Medulla oblongata (tissue), 1 donor: ENCODE measurements at regions not wholly inside any gene's neighbourhood (a gene's known extent, or its start where the extent isn't known, plus 50 kb on each side); places are given as distances from the start of the nearest gene placed in this dataset.

Source experiments
- DNase-seq: peaks from one replicate; pipeline ENCODE4 v3.0.0-alpha.2; 2015; ENCODE audit errors: extremely low spot score

DNA sequence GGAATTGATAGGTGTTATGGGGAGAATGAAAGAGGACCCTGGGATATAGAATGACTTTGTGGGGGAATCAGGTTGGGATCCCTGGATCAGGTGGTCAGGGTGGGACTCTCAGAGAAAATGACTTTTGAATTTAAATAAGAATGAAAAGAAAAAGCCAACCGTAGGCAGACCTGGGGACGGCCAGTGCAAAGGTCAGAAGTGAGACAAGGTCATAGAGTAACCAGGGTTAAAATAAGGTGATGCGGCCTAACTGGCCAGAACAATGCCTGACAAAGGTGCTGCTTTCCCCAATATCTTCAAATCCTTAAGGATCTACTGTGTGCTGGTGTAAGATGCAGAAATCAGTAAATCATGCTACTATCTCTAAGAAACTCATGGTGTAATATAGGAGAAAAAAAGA, 238.4 kb upstream of the JUN start:
- DNase-seq: no peak

- DNase-seq: no peak
These were observed 239.0 kb upstream of the JUN start for GRCh38 chr1:59022799-59023198.

GRCh38 chr1:59025201-59025600, 241.4 kb upstream of the JUN start:
- no peak for DNase-seq

DNA sequence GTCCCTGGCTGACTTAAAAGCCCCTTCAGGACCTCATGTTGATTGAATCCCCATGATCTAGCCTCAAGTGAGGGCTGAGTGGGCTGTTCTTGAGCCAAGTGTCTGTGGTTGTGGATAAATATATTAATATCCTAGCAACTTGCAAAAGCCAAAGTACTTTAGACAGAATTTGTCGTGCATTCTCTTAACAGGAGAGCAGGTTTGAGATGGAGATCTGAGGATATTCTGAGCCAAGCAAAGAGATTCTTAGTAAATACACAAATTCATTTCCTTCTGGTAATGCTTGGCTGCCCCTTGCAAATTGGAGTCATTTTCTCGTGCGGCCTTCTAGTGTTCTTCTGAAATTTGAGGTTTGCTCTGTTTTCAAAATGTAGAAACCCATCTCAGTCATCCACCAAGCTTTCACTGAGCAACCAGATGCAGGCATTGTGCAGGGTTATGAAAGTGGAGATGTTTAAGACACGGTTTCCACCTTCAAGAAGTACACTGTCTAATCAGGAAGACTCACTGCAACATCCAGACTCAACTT, 242.1 kb upstream of the JUN start:
- DNase-seq: no peak

DNA sequence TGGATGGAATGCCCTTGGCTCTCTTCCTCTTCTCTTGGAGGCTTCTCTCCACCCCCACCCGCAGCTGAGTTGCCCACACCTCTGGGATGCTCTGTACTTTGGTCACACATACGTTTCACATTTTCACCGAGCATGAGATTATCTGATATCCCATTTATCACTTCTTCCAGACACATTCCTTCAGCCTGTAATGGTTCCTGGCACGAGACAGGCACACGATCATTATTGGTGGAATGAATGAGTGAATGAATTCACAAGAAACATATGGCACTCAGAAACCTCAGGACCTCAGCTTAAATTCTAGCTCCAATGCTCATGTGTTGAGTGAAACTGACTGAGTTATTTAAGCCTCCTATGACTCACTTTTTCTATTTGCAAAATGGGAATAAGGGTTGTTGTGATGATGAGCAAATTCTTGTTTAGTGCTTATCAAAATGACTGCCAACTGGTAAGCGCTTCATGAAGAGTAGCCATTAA, 242.7 kb upstream of the JUN start:
- DNase-seq: no peak

- no peak for DNase-seq
These were observed 243.3 kb upstream of the JUN start for GRCh38 chr1:59027177-59027576.

DNA sequence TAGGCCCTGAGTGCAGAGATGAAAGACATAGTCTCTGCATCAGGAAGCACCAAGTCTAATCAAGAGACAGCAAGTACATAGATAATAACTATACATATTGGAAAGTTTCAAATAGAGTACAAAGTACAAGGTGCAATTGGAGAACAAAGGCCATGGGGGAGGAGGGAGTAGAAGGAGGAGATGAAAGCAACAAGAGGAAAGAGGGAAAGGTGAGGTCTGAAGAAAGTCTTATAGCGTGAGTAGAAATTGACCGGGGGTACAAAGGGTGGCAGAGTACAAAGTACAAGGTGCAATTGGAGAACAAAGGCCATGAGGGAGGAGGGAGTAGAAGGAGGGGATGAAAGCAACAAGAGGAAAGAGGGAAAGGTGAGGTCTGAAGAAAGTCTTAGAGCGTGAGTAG, 244.2 kb upstream of the JUN start:
- no peak for DNase-seq

- DNase-seq: no peak
These were observed 245.7 kb upstream of the JUN start for GRCh38 chr1:59029411-59030167.

GRCh38 chr1:59032228-59032627, 248.4 kb upstream of the JUN start:
- DNase-seq: no peak

GRCh38 chr1:59033761-59034160, 249.9 kb upstream of the JUN start:
- no peak for DNase-seq

GRCh38 chr1:59034925-59035324, 251.1 kb upstream of the JUN start:
- DNase-seq: no peak

DNA sequence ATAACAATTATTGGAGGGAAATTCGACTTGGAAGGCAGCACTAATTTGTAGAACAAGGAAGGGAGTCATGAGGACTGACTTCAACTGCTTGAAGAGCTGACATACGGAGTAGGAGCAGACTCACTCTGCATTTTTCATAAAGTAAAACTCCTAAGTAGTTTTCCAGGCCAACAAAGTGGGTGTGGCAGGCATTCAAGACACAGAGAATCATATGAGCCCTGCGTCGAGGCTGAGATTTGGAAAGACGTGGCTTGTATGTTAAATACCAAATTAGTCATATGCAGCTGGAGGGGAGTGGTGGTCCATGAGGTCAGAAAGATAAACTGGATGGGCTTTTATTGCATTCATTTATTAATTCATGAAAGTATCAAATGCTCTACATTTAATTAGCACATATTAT, 255.7 kb upstream of the JUN start:
- no peak for DNase-seq

- DNase-seq: no peak
These were observed 256.4 kb upstream of the FGGY start for GRCh38 chr1:59040486-59040885.

- DNase-seq: no peak
These were observed 255.1 kb upstream of the FGGY start for GRCh38 chr1:59041646-59042277.

- DNase-seq: no peak
These were observed 253.1 kb upstream of the FGGY start for GRCh38 chr1:59043796-59044195.

- DNase-seq: no peak
These were observed 252.3 kb upstream of the FGGY start for GRCh38 chr1:59044535-59045121.

GRCh38 chr1:59045137-59045536, 251.8 kb upstream of the FGGY start:
- DNase-seq: no peak

GRCh38 chr1:59045636-59046035, 251.3 kb upstream of the FGGY start:
- no peak for DNase-seq

- DNase-seq: no peak
These were observed 250.8 kb upstream of the FGGY start for GRCh38 chr1:59046134-59046533.

GRCh38 chr1:59046730-59047157, 250.2 kb upstream of the FGGY start:
- no peak for DNase-seq

- no peak for DNase-seq
These were observed 245.9 kb upstream of the FGGY start for GRCh38 chr1:59051007-59051406.

DNA sequence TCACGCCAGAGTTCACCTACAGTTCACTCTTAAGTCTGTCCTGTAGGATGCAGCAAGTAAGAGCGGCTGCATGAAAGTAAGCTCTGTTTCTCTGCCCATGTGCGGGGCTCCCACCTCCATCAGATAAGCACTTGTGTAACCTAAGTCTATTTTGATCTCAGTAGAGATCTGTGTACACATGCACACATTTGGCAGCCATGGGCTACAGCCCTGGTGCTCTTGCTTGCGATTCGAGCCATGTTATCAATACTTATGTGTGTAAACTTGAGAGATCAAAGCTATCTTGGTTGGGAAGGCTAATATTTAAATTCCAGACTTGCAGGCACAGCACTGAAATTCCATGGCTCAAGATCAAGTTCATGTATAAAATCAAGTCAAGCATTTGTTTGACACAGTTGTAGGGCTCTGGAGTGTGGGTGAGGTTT, 244.7 kb upstream of the FGGY start:
- DNase-seq: no peak

DNA sequence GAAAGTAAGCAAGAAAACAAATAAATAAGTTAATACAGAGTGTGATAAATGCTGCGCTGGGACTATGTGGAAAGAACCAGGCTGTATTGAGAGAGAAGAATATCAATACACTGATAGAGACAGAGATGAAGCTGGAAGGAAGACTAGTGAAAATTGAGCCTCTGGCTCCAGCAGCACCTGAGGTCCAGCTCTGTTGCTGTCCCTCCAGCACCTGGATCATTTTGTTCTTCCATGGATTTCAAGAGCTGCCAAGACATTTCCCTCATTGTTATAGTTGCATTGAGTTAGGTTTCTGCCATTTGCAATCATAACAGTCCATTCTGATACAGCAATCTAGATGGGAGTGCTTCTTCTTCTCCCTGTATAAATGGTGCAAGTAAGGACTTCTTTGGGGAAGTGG, 242.7 kb upstream of the FGGY start:
- no peak for DNase-seq
